Activated B cell treated with CpG ODN at 0.5 μM for 24 hours (primary cell): ENCODE measurements at regions not wholly inside any gene's neighbourhood (a gene's known extent, or its start where the extent isn't known, plus 50 kb on each side); places are given as distances from the start of the nearest gene placed in this dataset.

ENCODE experiments used
- ATAC-seq: fragments of 200-7000 bp; cut with Tn5 transposase; one replicate; pipeline ENCODE4 v1.10.0; 2021; ENCODE audit warnings: low read depth, mild to moderate bottlenecking, moderate library complexity
- CTCF ChIA-PET: fragments of 350-600 bp; sonication (Branson Sonifier 250); formaldehyde crosslinking; loops from one replicate; lab custom pipeline; 2021; ENCODE audit warnings: antibody characterized with exemption; lab: Charles Lee
- POLR2A ChIA-PET: fragments of 350-600 bp; sonication (Branson Sonifier 250); formaldehyde crosslinking; loops from one replicate; lab custom pipeline; 2021; ENCODE audit warnings: antibody characterized with exemption; lab: Charles Lee
- DNase-seq: peaks from one replicate; pipeline ENCODE4 v3.0.0; 2022
- H3K27ac Mint-ChIP-seq: one replicate; pipeline ENCODE4 v1.8.0; 2020; ENCODE audit warnings: mixed read lengths
- H3K27me3 Mint-ChIP-seq: one replicate; pipeline ENCODE4 v1.8.0; 2021; ENCODE audit warnings: mixed read lengths
- H3K36me3 Mint-ChIP-seq: one replicate; pipeline ENCODE4 v1.8.0; 2021; ENCODE audit warnings: low read depth, mixed read lengths
- H3K4me1 Mint-ChIP-seq: one replicate; pipeline ENCODE4 v1.8.0; 2021; ENCODE audit warnings: mixed read lengths
- H3K4me3 Mint-ChIP-seq: one replicate; pipeline ENCODE4 v1.8.0; 2020; ENCODE audit warnings: mild to moderate bottlenecking, mixed read lengths
- H3K9me3 Mint-ChIP-seq: one replicate; pipeline ENCODE4 v1.8.0; 2020; ENCODE audit warnings: mixed read lengths
- CTCF ChIP-seq: fragments of 200-600 bp; IDR thresholded peaks from one replicate; pipeline ENCODE4 v1.8.0; 2022; ENCODE audit warnings: antibody characterized with exemption, mild to moderate bottlenecking
- intact Hi-C: fragments of 100-400 bp; cut with micrococcal nuclease; formaldehyde crosslinking; loops from one replicate; pipeline ENCODE4 v1.15.1; 2024

GRCh38 chr5:85049020-85049419 is 664.3 kb upstream of the EDIL3 start:
- intact Hi-C loops: no loop called here
- Mint-ChIP-seq H3K36me3 (no peaks in the 10 kb centered on the region), H3K4me3 (no peak overlapping the region), H3K27ac (no peak overlapping the region), H3K9me3 (no peaks in the 10 kb centered on the region), H3K4me1 (no peaks in the 10 kb centered on the region), H3K27me3 (no peaks in the 10 kb centered on the region)
- CTCF ChIA-PET: no interaction called here
- no peak for TF ChIP-seq CTCF
- no peak for DNase-seq
- POLR2A ChIA-PET: no interaction called here
- ATAC-seq: no peak

GRCh38 chr5:85052826-85053225 is 668.1 kb upstream of the EDIL3 start:
- TF ChIP-seq CTCF: no peak
- DNase-seq (no peak), ATAC-seq (no peak)
- CTCF ChIA-PET: no interaction called here
- Mint-ChIP-seq H3K27ac (no peak overlapping the region), H3K9me3 (no peaks in the 10 kb centered on the region), H3K4me3 (no peak overlapping the region), H3K36me3 (no peaks in the 10 kb centered on the region), H3K27me3 (no peaks in the 10 kb centered on the region), H3K4me1 (no peaks in the 10 kb centered on the region)
- POLR2A ChIA-PET: no interaction called here
- intact Hi-C loops: no loop called here

GRCh38 chr5:85069659-85070640 is 685.3 kb upstream of the EDIL3 start:
- Mint-ChIP-seq H3K4me1 (no peaks in the 10 kb centered on the region), H3K4me3 (no peak overlapping the region), H3K27me3 (no peaks in the 10 kb centered on the region), H3K9me3 (no peaks in the 10 kb centered on the region), H3K36me3 (no peaks in the 10 kb centered on the region), H3K27ac (no peak overlapping the region)
- ATAC-seq (no peak), DNase-seq (no peak)
- CTCF ChIA-PET: no interaction called here
- intact Hi-C loops: no loop called here
- POLR2A ChIA-PET: no interaction called here
- TF ChIP-seq CTCF: no peak

GRCh38 chr5:85077581-85077980 is 692.9 kb upstream of the EDIL3 start:
- H3K27me3 Mint-ChIP-seq: no peaks in the 10 kb centered on the region
- no peaks in the 10 kb centered on the region for H3K4me1 Mint-ChIP-seq
- DNase-seq (no peak), ATAC-seq (no peak)
- H3K9me3 Mint-ChIP-seq: no peaks in the 10 kb centered on the region
- no peak for TF ChIP-seq CTCF
- ChIA-PET POLR2A (no interaction called here), CTCF (no interaction called here)
- H3K36me3 Mint-ChIP-seq: no peaks in the 10 kb centered on the region
- no peak overlapping the region for H3K27ac Mint-ChIP-seq
- no peak overlapping the region for H3K4me3 Mint-ChIP-seq
- intact Hi-C loops: no loop called here

- peaks cover 5% of the 10 kb centered on the region for H3K9me3 Mint-ChIP-seq
- no peak for TF ChIP-seq CTCF
- intact Hi-C loops: no loop called here
- H3K4me1 Mint-ChIP-seq: no peaks in the 10 kb centered on the region
- ATAC-seq (no peak), DNase-seq (no peak)
- no peak overlapping the region for H3K4me3 Mint-ChIP-seq
- no peak overlapping the region for H3K27ac Mint-ChIP-seq
- ChIA-PET CTCF (no interaction called here), POLR2A (no interaction called here)
- H3K27me3 Mint-ChIP-seq: no peaks in the 10 kb centered on the region
- H3K36me3 Mint-ChIP-seq: no peaks in the 10 kb centered on the region
Observed at GRCh38 chr5:85096421-85096820, 711.7 kb upstream of the EDIL3 start.
